Stimulated activated naive B cell treated with anti-CD40 and anti-IgM and Interleukin-4, amounts not matched to agents 10 μg/mL and 1 μg/mL and 100 μg/mL, for 72 hours (primary cell): ENCODE measurements at regions not wholly inside any gene's neighbourhood (a gene's known extent, or its start where the extent isn't known, plus 50 kb on each side); places are given as distances from the start of the nearest gene placed in this dataset.
"Not testable (repeated sequence)": the region's sequence is repeated elsewhere in the genome, so short reads cannot be mapped to it uniquely, and the experiment has no call there.

Source experiments
- ATAC-seq, 2 donors: fragments of 150-1000 bp; cut with Tn5 transposase; replicated peaks; 2 replicates each; pipeline ENCODE4 v1.10.0; 2021; ENCODE audit warnings: moderate library complexity in 1 of 2
- DNase-seq: peaks from one replicate; pipeline ENCODE4 v3.0.0; 2021
- H3K27ac Mint-ChIP-seq: one replicate; pipeline ENCODE4 v1.8.0; 2022; ENCODE audit warnings: mild to moderate bottlenecking, mixed read lengths
- H3K27me3 Mint-ChIP-seq, 2 donors: one replicate each; pipeline ENCODE4 v1.8.0; 2022; ENCODE audit warnings: mixed read lengths in 2 of 2
- H3K36me3 Mint-ChIP-seq, 2 donors: one replicate each; pipeline ENCODE4 v1.8.0; 2022; ENCODE audit warnings: mixed read lengths in 2 of 2, mild to moderate bottlenecking in 1 of 2
- H3K4me1 Mint-ChIP-seq, 2 donors: one replicate each; pipeline ENCODE4 v1.8.0; 2022; ENCODE audit warnings: mixed read lengths in 2 of 2, mild to moderate bottlenecking in 1 of 2
- H3K4me3 Mint-ChIP-seq, 2 donors: one replicate each; pipeline ENCODE4 v1.8.0; 2022; ENCODE audit warnings: mild to moderate bottlenecking in 2 of 2, mixed read lengths in 2 of 2, moderate library complexity in 1 of 2
- H3K9me3 Mint-ChIP-seq, 2 donors: one replicate each; pipeline ENCODE4 v1.8.0; 2022; ENCODE audit warnings: mixed read lengths in 2 of 2, mild to moderate bottlenecking in 1 of 2

- H3K36me3 Mint-ChIP-seq, H3K27me3 Mint-ChIP-seq, H3K27ac Mint-ChIP-seq, DNase-seq, H3K4me1 Mint-ChIP-seq, H3K4me3 Mint-ChIP-seq, ATAC-seq, H3K9me3 Mint-ChIP-seq: not testable (repeated sequence)
Observed at GRCh38 chr18:14262786-14263185, 130.6 kb upstream of the ZNF519 start.

- DNase-seq, H3K4me1 Mint-ChIP-seq, ATAC-seq, H3K9me3 Mint-ChIP-seq, H3K4me3 Mint-ChIP-seq, H3K36me3 Mint-ChIP-seq, H3K27ac Mint-ChIP-seq, H3K27me3 Mint-ChIP-seq: not testable (repeated sequence)
Observed at GRCh38 chr18:14250084-14250677, 117.9 kb upstream of the ZNF519 start.

GRCh38 chr18:14239224-14239623 is 107.0 kb upstream of the ZNF519 start:
- not testable (repeated sequence) for H3K27me3 Mint-ChIP-seq, H3K27ac Mint-ChIP-seq, DNase-seq, H3K9me3 Mint-ChIP-seq, ATAC-seq, H3K4me3 Mint-ChIP-seq, H3K4me1 Mint-ChIP-seq, H3K36me3 Mint-ChIP-seq

- not testable (repeated sequence) for DNase-seq, H3K4me1 Mint-ChIP-seq, H3K9me3 Mint-ChIP-seq, ATAC-seq, H3K4me3 Mint-ChIP-seq, H3K36me3 Mint-ChIP-seq, H3K27ac Mint-ChIP-seq, H3K27me3 Mint-ChIP-seq
Observed at GRCh38 chr18:14236356-14237048, 104.3 kb upstream of the ZNF519 start.

GRCh38 chr18:14225286-14225679 is 93.0 kb upstream of the ZNF519 start:
- H3K27me3 Mint-ChIP-seq, H3K9me3 Mint-ChIP-seq, ATAC-seq, H3K4me3 Mint-ChIP-seq, H3K4me1 Mint-ChIP-seq, DNase-seq, H3K27ac Mint-ChIP-seq: not testable (repeated sequence)
- H3K36me3 Mint-ChIP-seq, result peaks cover 9 to 17% of the 10 kb centered on the region in 2 donors

- not testable (repeated sequence) for H3K27ac Mint-ChIP-seq, H3K9me3 Mint-ChIP-seq, ATAC-seq, H3K4me3 Mint-ChIP-seq, DNase-seq, H3K4me1 Mint-ChIP-seq, H3K27me3 Mint-ChIP-seq
- H3K36me3 Mint-ChIP-seq, result peaks cover 9 to 17% of the 10 kb centered on the region in 2 donors
Observed at GRCh38 chr18:14224551-14225285, 92.5 kb upstream of the ZNF519 start.

GRCh38 chr18:14223919-14224318 is 91.7 kb upstream of the ZNF519 start:
- not testable (repeated sequence) for H3K27me3 Mint-ChIP-seq, H3K9me3 Mint-ChIP-seq, H3K27ac Mint-ChIP-seq, H3K4me1 Mint-ChIP-seq, DNase-seq, ATAC-seq, H3K4me3 Mint-ChIP-seq
- H3K36me3 Mint-ChIP-seq, result peaks cover 9 to 17% of the 10 kb centered on the region in 2 donors

GRCh38 chr18:14223231-14223822 is 91.1 kb upstream of the ZNF519 start:
- not testable (repeated sequence) for H3K27me3 Mint-ChIP-seq, ATAC-seq, H3K27ac Mint-ChIP-seq, H3K4me3 Mint-ChIP-seq, DNase-seq, H3K4me1 Mint-ChIP-seq, H3K9me3 Mint-ChIP-seq
- peaks cover 9 to 17% of the 10 kb centered on the region in 2 donors for H3K36me3 Mint-ChIP-seq

GRCh38 chr18:14222354-14223221 is 90.4 kb upstream of the ZNF519 start:
- not testable (repeated sequence) for DNase-seq, ATAC-seq, H3K27ac Mint-ChIP-seq, H3K4me3 Mint-ChIP-seq, H3K4me1 Mint-ChIP-seq, H3K27me3 Mint-ChIP-seq, H3K9me3 Mint-ChIP-seq
- peaks cover 9 to 17% of the 10 kb centered on the region in 2 donors for H3K36me3 Mint-ChIP-seq

GRCh38 chr18:14221689-14222088 is 89.5 kb upstream of the ZNF519 start:
- Mint-ChIP-seq H3K36me3 (peaks cover 9 to 17% of the 10 kb centered on the region in 2 donors), H3K4me1 (no peaks in the 10 kb centered on the region), H3K9me3 (peaks cover 0 to 4% of the 10 kb centered on the region in 2 donors), H3K4me3 (no peak overlapping the region), H3K27me3 (no peaks in the 10 kb centered on the region), H3K27ac (no peak overlapping the region)
- DNase-seq, result no peak
- ATAC-seq, result no peak

GRCh38 chr18:14215952-14216351 is 83.7 kb upstream of the ZNF519 start:
- not testable (repeated sequence) for H3K4me1 Mint-ChIP-seq, ATAC-seq, H3K27me3 Mint-ChIP-seq, DNase-seq, H3K9me3 Mint-ChIP-seq, H3K36me3 Mint-ChIP-seq, H3K27ac Mint-ChIP-seq, H3K4me3 Mint-ChIP-seq

GRCh38 chr18:14203424-14203823 is 71.2 kb upstream of the ZNF519 start:
- H3K9me3 Mint-ChIP-seq, H3K4me3 Mint-ChIP-seq, H3K27ac Mint-ChIP-seq, DNase-seq, H3K4me1 Mint-ChIP-seq, H3K36me3 Mint-ChIP-seq, ATAC-seq, H3K27me3 Mint-ChIP-seq: not testable (repeated sequence)

GRCh38 chr18:14190776-14191442 is 58.7 kb upstream of the ZNF519 start:
- not testable (repeated sequence) for DNase-seq, H3K27ac Mint-ChIP-seq, H3K27me3 Mint-ChIP-seq, H3K4me3 Mint-ChIP-seq, H3K36me3 Mint-ChIP-seq, H3K9me3 Mint-ChIP-seq, ATAC-seq, H3K4me1 Mint-ChIP-seq
